ENCODE measurements at regions not wholly inside any gene's neighbourhood (a gene's known extent, or its start where the extent isn't known, plus 50 kb on each side); places are given as distances from the start of the nearest gene placed in this dataset.

- no peak for TF ChIP-seq MATR3 (CRISPR knock-in tag; IDR thresholded peaks at IDR 0.05)
- no peak for TF ChIP-seq KDM1A (CRISPR knock-in tag; IDR thresholded peaks at IDR 0.05)
- no peak for TF ChIP-seq ZNF749 (CRISPR knock-in tag; IDR thresholded peaks at IDR 0.05; ENCODE audit: borderline replicate concordance)
These were observed 406.8 kb upstream of the SULF2 start (continued) for GRCh38 chr20:48192109-48192508.

- in situ Hi-C loops (cut with HindIII; ENCODE audit: extremely low pct_ligation_motif_present, low pct_unique_long_range_greater_than_20kb) (no loop called here), intact Hi-C loops (cut with micrococcal nuclease; ENCODE audit: unreplicated experiment) (no loop called here)
- H3K36me3 ChIP-seq (replicated peaks in 1 of 2; ENCODE audit: control insufficient read depth in 1 of 2, insufficient read depth in 2 of 2, low read length in 2 of 2) = no peaks in the 10 kb centered on the region
- no peak overlapping the region for H2AFZ ChIP-seq (ENCODE audit: low read length)
- H3K4me1 ChIP-seq (ENCODE audit: insufficient read depth, low read length) = peaks cover 13% of the 10 kb centered on the region
- no peaks in the 10 kb centered on the region for H3K79me2 ChIP-seq (ENCODE audit: insufficient read depth, low read length)
- ATAC-seq (peak; percentile 51), DNase-seq (ENCODE audit: low spot score) (no peak), FAIRE-seq (no peak)
- TF ChIP-seq KDM3A (CRISPR knock-in tag; IDR thresholded peaks at IDR 0.05; ENCODE audit: low read depth) (no peak), ZNF546 (CRISPR knock-in tag; conservative IDR thresholded peaks at IDR 0.05) (no peak), GRHL1 (CRISPR knock-in tag; conservative IDR thresholded peaks at IDR 0.05) (no peak), ZNF574 (CRISPR knock-in tag; IDR thresholded peaks at IDR 0.05) (no peak), PHF8 (CRISPR knock-in tag; IDR thresholded peaks at IDR 0.05) (no peak), HDAC6 (IDR thresholded peaks at IDR 0.05; ENCODE audit: low read depth, low read length) (no peak), ZFP82 (CRISPR knock-in tag; IDR thresholded peaks at IDR 0.05; ENCODE audit: borderline replicate concordance) (no peak), HES4 (CRISPR knock-in tag; IDR thresholded peaks at IDR 0.05; ENCODE audit: borderline replicate concordance) (no peak), ZNF644 (CRISPR knock-in tag; IDR thresholded peaks at IDR 0.05; ENCODE audit: low read depth) (no peak), TSC22D2 (CRISPR knock-in tag; IDR thresholded peaks at IDR 0.05; ENCODE audit: borderline replicate concordance) (no peak), ZSCAN9 (CRISPR knock-in tag; IDR thresholded peaks at IDR 0.05; ENCODE audit: borderline replicate concordance) (no peak), ZFYVE20 (CRISPR knock-in tag; IDR thresholded peaks at IDR 0.05; ENCODE audit: borderline replicate concordance, low read depth) (no peak), MED1 (CRISPR knock-in tag; IDR thresholded peaks at IDR 0.05) (no peak), ATF7-NPFF (CRISPR knock-in tag; IDR thresholded peaks at IDR 0.05; ENCODE audit: low read depth) (no peak), SETDB1 (CRISPR knock-in tag; IDR thresholded peaks at IDR 0.05; ENCODE audit: borderline replicate concordance) (no peak)
- TF ChIP-seq, protein P1, sequence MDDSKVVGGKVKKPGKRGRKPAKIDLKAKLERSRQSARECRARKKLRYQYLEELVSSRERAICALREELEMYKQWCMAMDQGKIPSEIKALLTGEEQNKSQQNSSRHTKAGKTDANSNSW (CRISPR knock-in tag; IDR thresholded peaks at IDR 0.05; ENCODE audit: borderline replicate concordance) = no peak
- H3K27ac ChIP-seq (ENCODE audit: extremely low read length, insufficient read depth, low read length) = no peak overlapping the region
- no peak overlapping the region for H3K9ac ChIP-seq (ENCODE audit: insufficient read depth, low read depth, low read length)
- no peak overlapping the region for H3K4me2 ChIP-seq (ENCODE audit: low read depth, low read length)
- 11% methylated on average over 3 of the region's 3 CpGs for WGBS (ENCODE audit: low lambda C conversion rate)
- ChIA-PET CTCF (ENCODE audit: low intra/inter-chr PET ratio, low total read pairs) (no interaction called here), POLR2A (no interaction called here)
- no peak overlapping the region for H3K4me3 ChIP-seq (replicated peaks in 1 of 3; ENCODE audit: insufficient read depth in 1 of 3, low read depth in 2 of 3, low read length in 3 of 3)
- no TSS peak for BruUV-seq (replicated peaks)
- peaks cover 1 to 3% of the 10 kb centered on the region in 2 experiments; a peak in 2 of 5 replicates for H3K27me3 ChIP-seq (ENCODE audit: control insufficient read depth in 1 of 2, insufficient read depth in 2 of 2, low read length in 2 of 2)
- H3K9me3 ChIP-seq (ENCODE audit: low read length) = no peaks in the 10 kb centered on the region
- no peaks in the 10 kb centered on the region for H4K20me1 ChIP-seq (ENCODE audit: insufficient read depth, low read length)
These were observed 405.9 kb upstream of the SULF2 start for GRCh38 chr20:48191200-48191599.
